ENCODE measurements at regions not wholly inside any gene's neighbourhood (a gene's known extent, or its start where the extent isn't known, plus 50 kb on each side); places are given as distances from the start of the nearest gene placed in this dataset.
"Not testable (repeated sequence)": the region's sequence is repeated elsewhere in the genome, so short reads cannot be mapped to it uniquely, and the experiment has no call there.

GRCh38 chr5:158502686-158503085 is 597.0 kb downstream of the EBF1 start:
- ATAC-seq (peak in 1 of 2 donors; percentile 68), DNase-seq (peak; percentile 49)
- H3K27me3 ChIP-seq (ENCODE audit: low read depth): no peaks in the 10 kb centered on the region
- peaks cover 18% of the 10 kb centered on the region for H3K9me3 ChIP-seq
- TF ChIP-seq CTCF (IDR thresholded peaks at IDR 0.05): no peak
- no peaks in the 10 kb centered on the region for H3K36me3 ChIP-seq
- no peak overlapping the region for H3K4me3 ChIP-seq
- no peaks in the 10 kb centered on the region for H3K4me1 ChIP-seq
- intact Hi-C loops (cut with DNase I): no loop called here
- no peak overlapping the region for H3K27ac ChIP-seq

GRCh38 chr5:158499892-158500418 is 599.8 kb downstream of the EBF1 start:
- ATAC-seq (no peak), DNase-seq (no peak)
- intact Hi-C loops (cut with DNase I): no loop called here
- no peaks in the 10 kb centered on the region for H3K36me3 ChIP-seq
- H3K27me3 ChIP-seq (ENCODE audit: low read depth): no peaks in the 10 kb centered on the region
- no peak for TF ChIP-seq CTCF (IDR thresholded peaks at IDR 0.05)
- H3K4me3 ChIP-seq: no peak overlapping the region
- no peaks in the 10 kb centered on the region for H3K9me3 ChIP-seq
- H3K4me1 ChIP-seq: no peaks in the 10 kb centered on the region
- H3K27ac ChIP-seq: no peak overlapping the region

DNA sequence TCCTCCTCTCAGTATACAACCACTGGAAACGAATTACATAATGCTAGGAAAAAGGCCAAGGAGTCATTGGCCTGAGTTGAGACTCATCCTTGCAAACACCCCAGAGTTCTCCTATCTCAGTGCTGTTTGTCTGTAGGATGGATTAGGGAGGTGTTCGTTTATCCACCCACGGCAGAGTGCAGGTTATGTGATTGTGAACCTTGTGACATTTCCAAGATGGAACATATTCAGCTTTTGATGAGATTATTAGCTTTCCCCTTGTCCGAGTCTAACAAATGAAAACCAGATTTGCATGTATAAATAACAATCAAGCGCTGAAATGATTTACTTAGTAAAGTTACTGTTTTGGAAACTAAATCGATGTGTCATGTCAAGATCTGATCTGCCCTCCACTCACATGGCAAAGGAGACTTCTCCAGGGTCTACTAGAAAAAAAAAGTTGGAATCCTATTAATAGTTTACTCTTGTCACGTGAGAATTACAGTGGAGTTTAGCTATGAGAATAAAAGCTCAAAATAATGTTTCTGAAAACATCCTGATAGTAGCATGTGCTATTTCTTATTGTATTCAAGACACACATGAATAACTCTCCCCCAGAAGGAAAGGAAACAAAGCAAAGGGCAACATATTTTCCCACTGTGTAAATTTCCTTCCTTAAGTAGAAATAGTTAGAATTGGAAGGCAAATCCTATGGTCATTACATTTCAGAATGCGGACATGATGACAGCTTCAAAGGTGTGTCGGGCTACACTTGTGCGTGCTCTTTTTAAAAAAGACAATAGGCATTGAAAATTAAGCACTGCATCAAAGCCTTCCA is 600.4 kb downstream of the EBF1 start:
- no peaks in the 10 kb centered on the region for H3K36me3 ChIP-seq
- H3K27ac ChIP-seq: no peak overlapping the region
- H3K27me3 ChIP-seq (ENCODE audit: low read depth): no peaks in the 10 kb centered on the region
- no peaks in the 10 kb centered on the region for H3K4me1 ChIP-seq
- no peaks in the 10 kb centered on the region for H3K9me3 ChIP-seq
- intact Hi-C loops (cut with DNase I): no loop called here
- DNase-seq (no peak), ATAC-seq (no peak)
- no peak for TF ChIP-seq CTCF (IDR thresholded peaks at IDR 0.05)
- H3K4me3 ChIP-seq: no peak overlapping the region

DNA sequence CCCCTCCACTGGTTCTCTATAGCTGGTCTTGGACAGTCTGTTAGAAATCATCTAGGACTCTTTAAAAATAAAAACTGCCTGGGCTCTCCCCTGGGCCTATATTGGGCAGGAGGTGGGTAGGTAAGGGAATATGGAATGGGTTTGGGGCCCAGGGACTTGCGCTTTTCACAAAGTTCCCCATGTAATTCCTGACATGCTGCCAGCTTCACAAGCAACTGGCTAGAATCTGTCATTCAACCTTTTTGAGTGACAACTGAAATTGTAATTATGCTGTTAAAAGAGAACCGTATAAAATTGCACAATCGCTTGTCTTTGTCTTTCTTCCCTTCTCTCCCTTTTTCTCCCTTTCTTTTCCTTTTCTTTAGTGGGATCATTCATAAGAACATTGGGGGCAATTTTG is 603.1 kb downstream of the EBF1 start:
- Histone ChIP-seq H3K27ac (no peak overlapping the region), H3K4me3 (no peak overlapping the region), H3K9me3 (no peaks in the 10 kb centered on the region), H3K4me1 (no peaks in the 10 kb centered on the region), H3K27me3 (ENCODE audit: low read depth) (no peaks in the 10 kb centered on the region), H3K36me3 (no peaks in the 10 kb centered on the region)
- no peak for ATAC-seq
- intact Hi-C loops (cut with DNase I): no loop called here
- no peak for TF ChIP-seq CTCF (IDR thresholded peaks at IDR 0.05)
- no peak for DNase-seq

- TF ChIP-seq CTCF (IDR thresholded peaks at IDR 0.05): no peak
- no peak for ATAC-seq
- intact Hi-C loops (cut with DNase I): no loop called here
Measured at GRCh38 chr5:158494541-158494940, 605.2 kb downstream of the EBF1 start.

GRCh38 chr5:158494044-158494443 is 605.7 kb downstream of the EBF1 start:
- H3K4me1 ChIP-seq; DNase-seq; H3K4me3 ChIP-seq; H3K9me3 ChIP-seq; H3K27ac ChIP-seq; ATAC-seq; intact Hi-C loops (cut with DNase I); H3K36me3 ChIP-seq; H3K27me3 ChIP-seq (ENCODE audit: low read depth): not testable (repeated sequence)

More at GRCh38 chr5:158494541-158494940, 605.2 kb downstream of the EBF1 start:
- Histone ChIP-seq H3K4me1 (no peaks in the 10 kb centered on the region), H3K4me3 (no peak overlapping the region), H3K9me3 (no peaks in the 10 kb centered on the region), H3K36me3 (no peaks in the 10 kb centered on the region), H3K27me3 (ENCODE audit: low read depth) (no peaks in the 10 kb centered on the region), H3K27ac (no peak overlapping the region)
- DNase-seq: no peak
